Gastrocnemius medialis (tissue), 4 donors: ENCODE measurements at regions not wholly inside any gene's neighbourhood (a gene's known extent, or its start where the extent isn't known, plus 50 kb on each side); places are given as distances from the start of the nearest gene placed in this dataset.

ENCODE experiments used
- POLR2A ChIP-seq, 2 donors: fragments of 450-650 bp; IDR thresholded peaks; one replicate each; pipeline ENCODE4 v1.6.1; 2017; ENCODE audit warnings: antibody characterized with exemption in 2 of 2, mild to moderate bottlenecking in 2 of 2, moderate library complexity in 2 of 2
- TF ChIP-seq, protein P1 (sequence below), 5 experiments: fragments of 450-650 bp in 3 of 5; fragments of 200-600 bp in 2 of 5; sonication (generic) in 2 of 5; IDR thresholded peaks in 4 of 5; conservative IDR thresholded peaks in 1 of 5; 1 replicate in 4 of 5; 2 replicates in 1 of 5; pipeline ENCODE4 v1.5.1; 2016 to 2019; ENCODE audit warnings: antibody characterized with exemption in 5 of 5, mild to moderate bottlenecking in 3 of 5, moderate library complexity in 3 of 5

DNA sequence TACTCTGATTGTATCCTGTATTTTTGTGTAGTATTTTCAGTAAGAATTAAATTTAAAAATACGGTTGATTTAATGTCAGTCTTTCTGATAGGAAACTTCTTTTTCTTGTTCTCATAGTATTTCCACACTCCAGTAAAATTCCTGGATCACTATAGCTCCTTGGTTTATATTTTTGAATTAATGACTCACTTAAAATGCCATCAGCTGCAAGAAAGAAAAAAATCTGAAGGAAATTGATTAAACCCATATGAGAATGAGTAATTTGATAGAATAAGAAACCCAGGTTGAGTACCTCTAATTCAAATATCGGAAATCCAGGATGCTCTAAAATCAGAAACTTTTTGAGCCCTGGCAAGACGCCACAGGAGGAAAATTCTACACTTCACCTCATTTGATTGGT is 186.8 kb upstream of the RND3 start:
- TF ChIP-seq, protein P1, sequence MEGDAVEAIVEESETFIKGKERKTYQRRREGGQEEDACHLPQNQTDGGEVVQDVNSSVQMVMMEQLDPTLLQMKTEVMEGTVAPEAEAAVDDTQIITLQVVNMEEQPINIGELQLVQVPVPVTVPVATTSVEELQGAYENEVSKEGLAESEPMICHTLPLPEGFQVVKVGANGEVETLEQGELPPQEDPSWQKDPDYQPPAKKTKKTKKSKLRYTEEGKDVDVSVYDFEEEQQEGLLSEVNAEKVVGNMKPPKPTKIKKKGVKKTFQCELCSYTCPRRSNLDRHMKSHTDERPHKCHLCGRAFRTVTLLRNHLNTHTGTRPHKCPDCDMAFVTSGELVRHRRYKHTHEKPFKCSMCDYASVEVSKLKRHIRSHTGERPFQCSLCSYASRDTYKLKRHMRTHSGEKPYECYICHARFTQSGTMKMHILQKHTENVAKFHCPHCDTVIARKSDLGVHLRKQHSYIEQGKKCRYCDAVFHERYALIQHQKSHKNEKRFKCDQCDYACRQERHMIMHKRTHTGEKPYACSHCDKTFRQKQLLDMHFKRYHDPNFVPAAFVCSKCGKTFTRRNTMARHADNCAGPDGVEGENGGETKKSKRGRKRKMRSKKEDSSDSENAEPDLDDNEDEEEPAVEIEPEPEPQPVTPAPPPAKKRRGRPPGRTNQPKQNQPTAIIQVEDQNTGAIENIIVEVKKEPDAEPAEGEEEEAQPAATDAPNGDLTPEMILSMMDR (IDR thresholded peaks at IDR 0.05 in 4 of 5, conservative IDR thresholded peaks at IDR 0.05 in 1 of 5) = no peak
- TF ChIP-seq POLR2A (IDR thresholded peaks at IDR 0.05) = no peak
